HepG2 (cell line): ENCODE measurements at regions not wholly inside any gene's neighbourhood (a gene's known extent, or its start where the extent isn't known, plus 50 kb on each side); places are given as distances from the start of the nearest gene placed in this dataset.

ENCODE experiments used
- MBNL3 ChIP-seq: fragments of 250-450 bp; sonication (Bioruptor Pico); conservative IDR thresholded peaks from 2 replicates; pipeline ENCODE4 v1.8.0; 2022; ENCODE audit warnings: mild to moderate bottlenecking, inconsistent platforms
- MEIS1 ChIP-seq: sonication (generic); formaldehyde crosslinking; IDR thresholded peaks from 2 replicates; pipeline ENCODE4 v1.9.0; 2021; ENCODE audit warnings: mild to moderate bottlenecking, missing genetic modification reagents, moderate library complexity, borderline replicate concordance
- NR3C1 ChIP-seq: sonication (generic); formaldehyde crosslinking; IDR thresholded peaks from 2 replicates; pipeline ENCODE4 v1.4.0; 2020; ENCODE audit warnings: missing genetic modification reagents
- PHF21A ChIP-seq: sonication (generic); formaldehyde crosslinking; IDR thresholded peaks from 2 replicates; pipeline ENCODE4 v1.5.0; 2020; ENCODE audit warnings: mild to moderate bottlenecking, missing genetic modification reagents
- RNF219 ChIP-seq: sonication (generic); formaldehyde crosslinking; IDR thresholded peaks from 2 replicates; pipeline ENCODE4 v1.5.0; 2020; ENCODE audit warnings: mild to moderate bottlenecking, missing genetic modification reagents
- ZBED4 ChIP-seq: sonication (generic); formaldehyde crosslinking; IDR thresholded peaks from 2 replicates; pipeline ENCODE4 v1.4.0; 2020; ENCODE audit warnings: missing genetic modification reagents, borderline replicate concordance
- ZBTB25 ChIP-seq: IDR thresholded peaks from 2 replicates; pipeline ENCODE4 v1.6.1; 2018; ENCODE audit warnings: missing genetic modification reagents
- ZFYVE20 ChIP-seq: sonication (generic); formaldehyde crosslinking; IDR thresholded peaks from 2 replicates; pipeline ENCODE4 v1.8.0; 2023; ENCODE audit warnings: low read depth, mild to moderate bottlenecking, moderate library complexity, missing genetic modification reagents, borderline replicate concordance

- TF ChIP-seq ZBED4 (CRISPR knock-in tag) (no peak), ZBTB25 (CRISPR knock-in tag) (no peak), MBNL3 (CRISPR knock-in tag) (no peak), PHF21A (CRISPR knock-in tag) (no peak), ZFYVE20 (CRISPR knock-in tag) (no peak), NR3C1 (CRISPR knock-in tag) (no peak), MEIS1 (CRISPR knock-in tag) (no peak), RNF219 (CRISPR knock-in tag) (no peak)
- TF ChIP-seq, all 625 proteins: peak for 0
Observed at GRCh38 chr17:65287040-65287439, 149.9 kb downstream of the RGS9 start (continued).
